ENCODE measurements at regions not wholly inside any gene's neighbourhood (a gene's known extent, or its start where the extent isn't known, plus 50 kb on each side); places are given as distances from the start of the nearest gene placed in this dataset.

- Histone ChIP-seq H3K27me3 (replicated peaks; ENCODE audit: insufficient read depth) (no peaks in the 10 kb centered on the region), H3K4me3 (no peak overlapping the region), H3K36me3 (no peaks in the 10 kb centered on the region), H3K27ac (no peak overlapping the region), H3K4me1 (ENCODE audit: control insufficient read depth in 1 of 2, low read depth in 2 of 2) (no peaks in the 10 kb centered on the region), H3K9me3 (peaks cover 28% of the 10 kb centered on the region)
- no peak for TF ChIP-seq CTCF (IDR thresholded peaks at IDR 0.05)
- ATAC-seq (ENCODE audit: insufficient number of reproducible peaks, low FRiP score, low read depth) = no peak
- DNase-seq (ENCODE audit: low spot score) = no peak
Measured at GRCh38 chr9:103168254-103168653, 173.1 kb downstream of the CYLC2 start.

DNA sequence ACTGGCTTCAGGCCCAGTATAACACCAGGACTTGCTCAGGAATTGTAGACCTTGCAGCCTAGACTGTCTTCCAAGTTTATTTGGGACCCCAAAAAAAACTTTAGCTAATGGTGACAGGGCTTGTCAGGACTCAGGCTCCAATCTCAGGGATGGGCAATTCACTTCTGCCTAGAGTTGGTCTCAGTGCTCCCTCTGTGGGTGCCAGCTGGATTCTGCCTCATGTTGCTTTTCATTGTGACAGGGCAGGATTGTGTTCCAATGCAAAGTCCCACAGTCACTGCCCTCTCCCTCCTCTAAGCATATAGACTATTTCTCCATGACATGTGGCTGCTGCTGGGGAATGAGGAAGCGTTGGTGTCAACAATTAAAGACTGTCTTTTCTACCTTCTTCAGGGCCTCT lies 174.7 kb downstream of the CYLC2 start:
- ATAC-seq (ENCODE audit: insufficient number of reproducible peaks, low FRiP score, low read depth) = no peak
- Histone ChIP-seq H3K4me1 (ENCODE audit: control insufficient read depth in 1 of 2, low read depth in 2 of 2) (no peaks in the 10 kb centered on the region), H3K9me3 (peaks cover 28% of the 10 kb centered on the region), H3K27me3 (replicated peaks; ENCODE audit: insufficient read depth) (no peaks in the 10 kb centered on the region), H3K27ac (no peak overlapping the region), H3K4me3 (no peak overlapping the region), H3K36me3 (no peaks in the 10 kb centered on the region)
- TF ChIP-seq CTCF (IDR thresholded peaks at IDR 0.05) = no peak
- DNase-seq (ENCODE audit: low spot score) = no peak

DNA sequence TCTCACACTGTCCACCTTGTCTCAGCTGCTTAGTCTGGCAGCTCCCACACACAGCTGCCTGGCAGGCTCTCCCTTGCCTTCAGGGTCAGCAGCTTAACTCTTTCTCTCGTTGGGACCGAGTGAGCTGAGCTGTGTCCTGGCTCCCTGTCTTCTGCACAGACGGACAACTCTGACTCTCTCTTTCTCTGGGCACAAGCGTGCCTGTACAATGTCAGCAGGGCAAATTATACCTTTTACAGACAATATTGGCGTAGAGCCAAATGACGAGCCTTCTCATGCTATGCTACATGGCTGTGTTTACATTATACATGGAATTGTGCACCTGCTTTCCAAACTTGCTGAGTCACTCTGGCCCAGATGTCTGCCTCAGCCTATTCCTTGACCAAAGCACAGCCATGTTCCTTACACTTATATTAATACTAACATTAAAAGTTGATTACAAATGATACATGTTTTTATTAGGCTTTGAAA lies 188.6 kb downstream of the CYLC2 start:
- ATAC-seq (ENCODE audit: insufficient number of reproducible peaks, low FRiP score, low read depth) (no peak), DNase-seq (ENCODE audit: low spot score) (no peak)
- Histone ChIP-seq H3K4me3 (no peak overlapping the region), H3K4me1 (ENCODE audit: control insufficient read depth in 1 of 2, low read depth in 2 of 2) (peaks cover 6 to 24% of the 10 kb centered on the region in 2 donors), H3K27me3 (replicated peaks; ENCODE audit: insufficient read depth) (no peaks in the 10 kb centered on the region), H3K27ac (peak overlapping the region in 1 of 2 donors; percentile 17), H3K36me3 (no peaks in the 10 kb centered on the region), H3K9me3 (no peaks in the 10 kb centered on the region)
- no peak for TF ChIP-seq CTCF (IDR thresholded peaks at IDR 0.05)

DNA sequence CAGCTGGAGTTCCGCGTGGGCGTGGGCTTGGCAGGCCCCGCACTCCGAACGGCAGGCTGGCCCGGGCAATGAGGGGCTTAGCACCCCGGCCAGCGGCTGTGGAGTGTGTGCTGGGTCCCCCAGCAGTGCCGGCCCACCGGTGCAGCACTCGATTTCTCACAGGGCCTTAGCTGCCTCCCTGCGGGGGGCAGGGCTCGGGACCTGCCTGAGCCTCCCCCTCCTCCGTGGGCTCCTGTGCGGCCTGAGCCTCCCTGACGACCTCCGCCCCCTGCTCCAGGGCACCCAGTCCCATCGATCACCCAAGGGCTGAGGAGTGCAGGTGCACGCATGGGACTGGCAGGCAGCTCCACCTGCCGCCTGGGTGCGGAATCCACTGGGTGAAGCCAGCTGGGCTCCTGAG lies 191.8 kb downstream of the CYLC2 start:
- Histone ChIP-seq H3K9me3 (no peaks in the 10 kb centered on the region), H3K27ac (peak overlapping the region in 1 of 2 donors; percentile 77), H3K36me3 (no peaks in the 10 kb centered on the region), H3K4me1 (ENCODE audit: control insufficient read depth in 1 of 2, low read depth in 2 of 2) (peaks cover 9 to 36% of the 10 kb centered on the region in 2 donors), H3K27me3 (replicated peaks; ENCODE audit: insufficient read depth) (no peaks in the 10 kb centered on the region), H3K4me3 (peak overlapping the region; percentile 56)
- ATAC-seq (ENCODE audit: insufficient number of reproducible peaks, low FRiP score, low read depth) = no peak
- TF ChIP-seq CTCF (IDR thresholded peaks at IDR 0.05) = no peak
- DNase-seq (ENCODE audit: low spot score) = no peak

- peak overlapping the region; percentile 56 for H3K4me3 ChIP-seq
- H3K9me3 ChIP-seq = no peaks in the 10 kb centered on the region
- no peaks in the 10 kb centered on the region for H3K27me3 ChIP-seq (replicated peaks; ENCODE audit: insufficient read depth)
- ATAC-seq (ENCODE audit: insufficient number of reproducible peaks, low FRiP score, low read depth) = peak; percentile 55
- DNase-seq (ENCODE audit: low spot score) = no peak
- no peak for TF ChIP-seq CTCF (IDR thresholded peaks at IDR 0.05)
- peaks cover 9 to 30% of the 10 kb centered on the region in 2 donors for H3K4me1 ChIP-seq (ENCODE audit: control insufficient read depth in 1 of 2, low read depth in 2 of 2)
- H3K36me3 ChIP-seq = no peaks in the 10 kb centered on the region
- H3K27ac ChIP-seq = peak overlapping the region; percentile 54 to 77
Measured at GRCh38 chr9:103188781-103189350, 193.7 kb downstream of the CYLC2 start.

Data from thoracic aorta (tissue), 2 donors.